K562 (cell line): ENCODE measurements at regions not wholly inside any gene's neighbourhood (a gene's known extent, or its start where the extent isn't known, plus 50 kb on each side); places are given as distances from the start of the nearest gene placed in this dataset.

Source experiments
- ATAC-seq: fragments of 200-7000 bp; cut with Tn5 transposase; 3 replicates; pipeline ENCODE4 v1.9.1; 2020; ENCODE audit warnings: moderate library complexity
- BruUV-seq: library from RNA; stranded (reverse); fragments of 400-500 nt; replicated peaks from 2 replicates; lab custom pipeline; 2021; lab: Mats Ljungman, UMichigan
- CTCF ChIA-PET: fragments of 300-600 bp; formaldehyde crosslinking; extraction: SDS; loops from one replicate; lab custom pipeline; 2021; ENCODE audit warnings: low intra/inter-chr PET ratio; lab: Yijun Ruan, JAX
- POLR2A ChIA-PET: fragments of 300-600, 350-650 bp; sonication (Branson Sonifier 250); formaldehyde crosslinking; extraction: SDS; loops from one replicate; lab custom pipeline; 2021; ENCODE audit warnings: antibody characterized with exemption, inconsistent platforms; lab: Yijun Ruan, JAX
- DNase-seq, 4 experiments: peaks; one replicate each; pipeline versions ENCODE4 v3.0.0 to v3.0.0-alpha.2; 2011 to 2018; ENCODE audit warnings: low spot score in 3 of 4, mixed read lengths in 3 of 4; ENCODE audit errors: extremely low read depth in 1 of 4
- FAIRE-seq: peaks from 2 replicates; lab custom pipeline; 2011; peaks lifted over from hg19 to GRCh38; lab: Jason Lieb, UNC
- H2AFZ ChIP-seq: 2 replicates; pipeline ENCODE4 v1.6.0; 2011; ENCODE audit warnings: low read depth, low read length, control low read depth, inconsistent platforms
- H3K27ac ChIP-seq: fragments of 200-600 bp; 3 replicates; pipeline ENCODE4 v1.8.0; 2011; ENCODE audit warnings: low read depth, mild to moderate bottlenecking, control low read depth, inconsistent platforms, low read length, moderate library complexity, mixed read lengths; ENCODE audit errors: extremely low read depth
- H3K27me3 ChIP-seq, 2 experiments: fragments of 300-600 bp in 1 of 2; 2 replicates in 1 of 2; 3 replicates in 1 of 2; pipeline versions ENCODE4 v1.6.0 to v1.8.0; 2011; ENCODE audit warnings: inconsistent platforms in 2 of 2, low read length in 2 of 2, mild to moderate bottlenecking in 1 of 2, mixed read lengths in 1 of 2, moderate library complexity in 1 of 2; ENCODE audit not compliant: control insufficient read depth in 2 of 2, insufficient read depth in 2 of 2
- H3K36me3 ChIP-seq: fragments of 300-600 bp; 3 replicates; pipeline ENCODE4 v1.8.0; 2011; ENCODE audit warnings: mild to moderate bottlenecking, low read length, inconsistent platforms; ENCODE audit not compliant: control insufficient read depth, insufficient read depth
- H3K4me1 ChIP-seq, 2 experiments: fragments of 200-600 bp in 1 of 2; replicated peaks in 1 of 2; 2 replicates in 1 of 2; 3 replicates in 1 of 2; pipeline versions ENCODE4 v1.5.1 to v1.8.0; 2011; ENCODE audit warnings: inconsistent platforms in 2 of 2, low read length in 2 of 2, mild to moderate bottlenecking in 1 of 2, mixed read lengths in 1 of 2, moderate library complexity in 1 of 2; ENCODE audit not compliant: control insufficient read depth in 2 of 2, insufficient read depth in 2 of 2
- H3K4me2 ChIP-seq: 2 replicates; pipeline ENCODE4 v1.6.1; 2011; ENCODE audit warnings: low read length, control low read depth, inconsistent platforms, mixed read lengths; ENCODE audit not compliant: insufficient read depth
- H3K4me3 ChIP-seq: fragments of 200-600 bp; sonication (generic), shearing (Covaris generic); 2 replicates; pipeline ENCODE4 v1.5.1; 2016; ENCODE audit warnings: control low read depth, inconsistent platforms
- H3K79me2 ChIP-seq: fragments of 200-600 bp; 3 replicates; pipeline ENCODE4 v1.8.0; 2011; ENCODE audit warnings: low read length, inconsistent platforms; ENCODE audit not compliant: control insufficient read depth, insufficient read depth
- H3K9ac ChIP-seq, 2 experiments: 2 replicates each; pipeline versions ENCODE4 v1.6.0 to v1.6.1; 2011; ENCODE audit warnings: low read depth in 2 of 2, low read length in 2 of 2, control low read depth in 1 of 2, inconsistent platforms in 1 of 2, mild to moderate bottlenecking in 1 of 2, mixed read lengths in 1 of 2; ENCODE audit not compliant: insufficient read depth in 1 of 2
- H3K9me1 ChIP-seq: one replicate; pipeline ENCODE4 v1.6.0; 2011; ENCODE audit warnings: inconsistent platforms, mild to moderate bottlenecking, low read length, moderate library complexity; ENCODE audit not compliant: control insufficient read depth, insufficient read depth
- H3K9me3 ChIP-seq: replicated peaks from 2 replicates; pipeline ENCODE4 v1.5.1; 2011; ENCODE audit warnings: low read depth, low read length, inconsistent platforms; ENCODE audit not compliant: control insufficient read depth, insufficient read depth
- H4K20me1 ChIP-seq: replicated peaks from 2 replicates; pipeline ENCODE4 v1.6.1; 2011; ENCODE audit warnings: low read length, inconsistent platforms, mixed read lengths; ENCODE audit not compliant: control insufficient read depth, insufficient read depth
- CBX5 ChIP-seq: IDR thresholded peaks from 2 replicates; pipeline ENCODE4 v1.6.1; 2014; ENCODE audit warnings: low read depth, borderline replicate concordance
- DMBX1 ChIP-seq: fragments of 250-450 bp; sonication (Bioruptor Pico); IDR thresholded peaks from 2 replicates; pipeline ENCODE4 v1.8.0; 2022; ENCODE audit warnings: inconsistent platforms, mild to moderate bottlenecking, moderate library complexity, borderline replicate concordance
- GTF2A2 ChIP-seq: IDR thresholded peaks from 2 replicates; pipeline ENCODE4 v1.6.1; 2016; ENCODE audit warnings: mild to moderate bottlenecking, missing genetic modification characterization, missing compliant biosample characterization
- PHF20 ChIP-seq: fragments of 450-650 bp; IDR thresholded peaks from 2 replicates; pipeline ENCODE4 v1.6.1; 2018; ENCODE audit not compliant: partially characterized antibody
- SMARCA4 ChIP-seq: fragments of 450-650 bp; IDR thresholded peaks from 2 replicates; pipeline ENCODE4 v1.6.1; 2016
- TFE3 ChIP-seq: fragments of 450-650 bp; formaldehyde crosslinking; IDR thresholded peaks from 2 replicates; pipeline ENCODE4 v1.4.0; 2020; ENCODE audit warnings: mild to moderate bottlenecking, mixed read lengths
- TRIM24 ChIP-seq, 2 experiments: fragments of 450-650 bp; IDR thresholded peaks; 2 replicates each; pipeline ENCODE4 v1.6.1; 2016
- TSC22D4 ChIP-seq: fragments of 450-650 bp; IDR thresholded peaks from 2 replicates; pipeline ENCODE4 v1.6.1; 2016; ENCODE audit warnings: missing genetic modification characterization, missing biosample characterization, control low read depth
- ZEB2 ChIP-seq: fragments of 450-650 bp; IDR thresholded peaks from 2 replicates; pipeline ENCODE4 v1.6.1; 2016
- ZNF280A ChIP-seq: fragments of 450-650 bp; IDR thresholded peaks from 2 replicates; pipeline ENCODE4 v1.6.1; 2018; ENCODE audit warnings: mild to moderate bottlenecking, low read depth; ENCODE audit not compliant: partially characterized antibody
- WGBS: fragments of 100-300 bp; shearing (Covaris generic); methylation state at CpG from one replicate; pipeline ENCODE4 v1.1.6; 2016; ENCODE audit warnings: low coverage, mixed read lengths; ENCODE audit not compliant: insufficient coverage; ENCODE audit errors: missing lambda C conversion rate; 5-methylcytosine and 5-hydroxymethylcytosine counted together
- in situ Hi-C: fragments of 300-500 bp; cut with MboI; formaldehyde crosslinking; loops from 4 replicates; pipeline ENCODE4 v1.15.0; 2018; ENCODE audit warnings: inconsistent platforms, mixed read lengths
- intact Hi-C: fragments of 100-400 bp; cut with micrococcal nuclease; formaldehyde crosslinking; loops from 2 replicates; pipeline ENCODE4 v1.14.2; 2022

- TF ChIP-seq ZNF280A = no peak
- no peak for TF ChIP-seq DMBX1 (CRISPR knock-in tag)
- no peak for TF ChIP-seq TFE3
These were observed 521.9 kb downstream of the FAT4 start (continued) for GRCh38 chr4:125836597-125837195.

- Histone ChIP-seq H3K9ac (no peak overlapping the region), H3K27ac (no peak overlapping the region), H3K79me2 (no peaks in the 10 kb centered on the region), H3K27me3 (no peaks in the 10 kb centered on the region), H3K4me1 (no peaks in the 10 kb centered on the region), H2AFZ (no peak overlapping the region), H4K20me1 (no peaks in the 10 kb centered on the region), H3K4me3 (no peak overlapping the region), H3K9me1 (no peaks in the 10 kb centered on the region), H3K36me3 (no peaks in the 10 kb centered on the region), H3K9me3 (no peaks in the 10 kb centered on the region), H3K4me2 (no peak overlapping the region)
- CTCF ChIA-PET = no interaction called here
- ATAC-seq (no peak), FAIRE-seq (no peak), DNase-seq (no peak)
- BruUV-seq = no TSS peak
- POLR2A ChIA-PET = no interaction called here
- 2% methylated on average over 3 of the region's 3 CpGs for WGBS
- intact Hi-C loops = no loop called here
- no peak for TF ChIP-seq CBX5
- no peak for TF ChIP-seq SMARCA4
- no peak for TF ChIP-seq ZEB2
- TF ChIP-seq TSC22D4 (tag) = no peak
- no peak for TF ChIP-seq TRIM24 (IDR thresholded peaks at IDR 0.05)
- no peak for TF ChIP-seq GTF2A2 (tag)
- TF ChIP-seq PHF20 = no peak
- in situ Hi-C loops = no loop called here
These were observed 522.9 kb downstream of the FAT4 start for GRCh38 chr4:125837493-125838201.
